Nephron (organoid): ENCODE measurements at regions not wholly inside any gene's neighbourhood (a gene's known extent, or its start where the extent isn't known, plus 50 kb on each side); places are given as distances from the start of the nearest gene placed in this dataset.

Experiments
- H3K27ac Mint-ChIP-seq, 3 experiments: 2 replicates each; pipeline ENCODE4 v1.8.0; 2020; ENCODE audit warnings: mixed read lengths in 3 of 3, mild to moderate bottlenecking in 2 of 3, moderate library complexity in 1 of 3
- H3K27me3 Mint-ChIP-seq: 2 replicates; pipeline ENCODE4 v1.8.0; 2021; ENCODE audit warnings: low read depth, mild to moderate bottlenecking, moderate library complexity, mixed read lengths
- H3K36me3 Mint-ChIP-seq: 2 replicates; pipeline ENCODE4 v1.8.0; 2020; ENCODE audit warnings: low read depth, mixed read lengths
- H3K4me1 Mint-ChIP-seq: 2 replicates; pipeline ENCODE4 v1.8.0; 2020; ENCODE audit warnings: mixed read lengths
- H3K4me3 Mint-ChIP-seq, 3 experiments: 2 replicates each; pipeline ENCODE4 v1.8.0; 2020; ENCODE audit warnings: mild to moderate bottlenecking in 3 of 3, mixed read lengths in 3 of 3, moderate library complexity in 2 of 3
- H3K9me3 Mint-ChIP-seq: 2 replicates; pipeline ENCODE4 v1.8.0; 2020; ENCODE audit warnings: mixed read lengths
- TF ChIP-seq, protein P1 (sequence below), 3 experiments: fragments of 200-600 bp; sonication (generic); IDR thresholded peaks; one replicate each; pipeline ENCODE4 v1.5.0; 2021; ENCODE audit warnings: antibody characterized with exemption in 3 of 3; ENCODE audit not compliant: unreplicated experiment in 3 of 3

DNA sequence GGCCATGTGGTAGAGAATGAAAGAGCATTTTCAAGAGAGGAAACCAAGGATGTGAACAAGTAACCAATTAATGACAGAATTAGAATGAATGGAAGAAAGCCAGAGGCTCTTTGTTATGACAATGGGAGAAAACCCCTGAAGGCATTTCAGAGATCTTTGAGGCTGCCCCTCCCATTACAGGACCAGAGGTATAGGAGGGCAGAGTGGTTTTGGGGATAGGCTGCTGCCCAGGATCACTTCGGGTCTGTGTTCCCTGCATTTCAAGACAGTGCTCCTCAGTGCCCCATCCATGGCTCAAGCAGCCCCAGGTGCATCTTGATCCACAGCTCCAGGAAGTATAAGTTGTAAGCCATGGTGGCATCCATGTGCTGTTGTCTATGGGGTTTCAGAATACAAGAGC is 124.0 kb upstream of the HPF1 start:
- Mint-ChIP-seq H3K27me3 (peaks cover 7% of the 10 kb centered on the region), H3K36me3 (no peaks in the 10 kb centered on the region), H3K9me3 (no peaks in the 10 kb centered on the region), H3K4me3 (no peak overlapping the region), H3K4me1 (no peaks in the 10 kb centered on the region), H3K27ac (no peak overlapping the region)
- TF ChIP-seq, protein P1, sequence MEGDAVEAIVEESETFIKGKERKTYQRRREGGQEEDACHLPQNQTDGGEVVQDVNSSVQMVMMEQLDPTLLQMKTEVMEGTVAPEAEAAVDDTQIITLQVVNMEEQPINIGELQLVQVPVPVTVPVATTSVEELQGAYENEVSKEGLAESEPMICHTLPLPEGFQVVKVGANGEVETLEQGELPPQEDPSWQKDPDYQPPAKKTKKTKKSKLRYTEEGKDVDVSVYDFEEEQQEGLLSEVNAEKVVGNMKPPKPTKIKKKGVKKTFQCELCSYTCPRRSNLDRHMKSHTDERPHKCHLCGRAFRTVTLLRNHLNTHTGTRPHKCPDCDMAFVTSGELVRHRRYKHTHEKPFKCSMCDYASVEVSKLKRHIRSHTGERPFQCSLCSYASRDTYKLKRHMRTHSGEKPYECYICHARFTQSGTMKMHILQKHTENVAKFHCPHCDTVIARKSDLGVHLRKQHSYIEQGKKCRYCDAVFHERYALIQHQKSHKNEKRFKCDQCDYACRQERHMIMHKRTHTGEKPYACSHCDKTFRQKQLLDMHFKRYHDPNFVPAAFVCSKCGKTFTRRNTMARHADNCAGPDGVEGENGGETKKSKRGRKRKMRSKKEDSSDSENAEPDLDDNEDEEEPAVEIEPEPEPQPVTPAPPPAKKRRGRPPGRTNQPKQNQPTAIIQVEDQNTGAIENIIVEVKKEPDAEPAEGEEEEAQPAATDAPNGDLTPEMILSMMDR (IDR thresholded peaks at IDR 0.05; ENCODE audit: unreplicated experiment in 3 of 3) = no peak

DNA sequence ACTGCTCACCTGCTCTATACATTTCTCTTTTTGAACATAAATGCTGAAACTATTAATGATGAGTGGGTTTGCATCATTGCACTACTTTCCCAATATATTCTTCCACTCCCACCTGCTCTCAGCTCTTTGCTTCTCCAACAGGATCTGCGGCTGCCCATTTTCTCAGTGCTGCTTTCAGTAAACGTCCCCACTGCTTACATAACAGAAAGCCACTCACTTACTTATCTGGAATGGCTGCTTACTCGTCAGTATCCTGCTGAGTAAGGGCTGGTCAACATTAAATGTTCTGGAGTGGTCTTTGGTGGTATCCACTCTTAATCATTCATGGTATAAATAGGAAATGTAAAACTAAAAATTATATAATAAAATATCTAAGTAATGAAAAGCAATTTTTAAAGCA is 112.8 kb upstream of the HPF1 start:
- no peaks in the 10 kb centered on the region for H3K9me3 Mint-ChIP-seq
- H3K27me3 Mint-ChIP-seq = no peaks in the 10 kb centered on the region
- no peaks in the 10 kb centered on the region for H3K4me1 Mint-ChIP-seq
- TF ChIP-seq, protein P1 (IDR thresholded peaks at IDR 0.05; ENCODE audit: unreplicated experiment in 3 of 3) = no peak
- no peaks in the 10 kb centered on the region for H3K36me3 Mint-ChIP-seq
- no peak overlapping the region for H3K27ac Mint-ChIP-seq
- no peak overlapping the region for H3K4me3 Mint-ChIP-seq

DNA sequence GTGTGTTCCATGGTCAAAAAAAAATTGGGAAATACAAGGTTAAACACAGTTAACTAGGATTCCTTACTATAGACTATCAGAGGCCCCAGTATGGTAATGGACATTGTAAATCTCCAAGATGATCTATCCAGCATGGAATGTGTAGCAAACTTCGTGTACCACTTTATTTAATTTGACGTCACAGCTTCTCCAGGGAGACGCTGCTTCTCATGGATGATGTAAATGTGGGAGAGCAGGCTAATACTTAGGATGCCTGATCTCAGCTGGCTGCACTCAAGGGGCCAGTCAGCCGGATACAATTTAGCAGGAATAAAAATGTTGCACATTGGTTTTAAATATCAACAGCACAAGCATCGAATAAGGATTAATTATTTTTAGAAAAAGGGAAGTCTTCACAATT is 111.7 kb upstream of the HPF1 start:
- H3K4me3 Mint-ChIP-seq = no peak overlapping the region
- H3K4me1 Mint-ChIP-seq = no peaks in the 10 kb centered on the region
- no peaks in the 10 kb centered on the region for H3K27me3 Mint-ChIP-seq
- H3K9me3 Mint-ChIP-seq = no peaks in the 10 kb centered on the region
- H3K27ac Mint-ChIP-seq = no peak overlapping the region
- TF ChIP-seq, protein P1 (IDR thresholded peaks at IDR 0.05; ENCODE audit: unreplicated experiment in 3 of 3) = no peak
- no peaks in the 10 kb centered on the region for H3K36me3 Mint-ChIP-seq

DNA sequence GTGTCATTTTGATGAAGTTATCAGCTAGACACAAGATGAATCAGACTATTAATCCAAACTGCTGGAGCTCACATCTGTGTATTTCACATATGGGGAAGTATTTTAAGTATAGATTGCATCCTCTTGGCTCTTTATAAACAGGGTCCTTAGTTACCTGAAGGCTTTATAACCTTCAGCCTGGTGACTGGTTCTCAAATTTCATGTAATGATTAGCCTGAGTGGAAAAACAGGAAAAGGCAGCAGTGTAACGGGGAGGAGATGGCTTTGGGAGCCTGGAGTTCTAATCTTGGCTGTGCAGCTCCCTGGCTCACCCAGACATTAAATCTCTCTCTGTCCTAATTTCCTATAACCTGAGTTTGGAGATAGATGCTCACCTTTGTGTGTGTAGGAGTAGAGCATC is 103.8 kb upstream of the HPF1 start:
- Mint-ChIP-seq H3K27me3 (peaks cover 18% of the 10 kb centered on the region), H3K4me1 (no peaks in the 10 kb centered on the region), H3K27ac (peak overlapping the region in 1 of 3 experiments; percentile 77), H3K9me3 (peaks cover 3% of the 10 kb centered on the region), H3K36me3 (no peaks in the 10 kb centered on the region), H3K4me3 (no peak overlapping the region)
- TF ChIP-seq, protein P1 (IDR thresholded peaks at IDR 0.05; ENCODE audit: unreplicated experiment in 3 of 3) = no peak

DNA sequence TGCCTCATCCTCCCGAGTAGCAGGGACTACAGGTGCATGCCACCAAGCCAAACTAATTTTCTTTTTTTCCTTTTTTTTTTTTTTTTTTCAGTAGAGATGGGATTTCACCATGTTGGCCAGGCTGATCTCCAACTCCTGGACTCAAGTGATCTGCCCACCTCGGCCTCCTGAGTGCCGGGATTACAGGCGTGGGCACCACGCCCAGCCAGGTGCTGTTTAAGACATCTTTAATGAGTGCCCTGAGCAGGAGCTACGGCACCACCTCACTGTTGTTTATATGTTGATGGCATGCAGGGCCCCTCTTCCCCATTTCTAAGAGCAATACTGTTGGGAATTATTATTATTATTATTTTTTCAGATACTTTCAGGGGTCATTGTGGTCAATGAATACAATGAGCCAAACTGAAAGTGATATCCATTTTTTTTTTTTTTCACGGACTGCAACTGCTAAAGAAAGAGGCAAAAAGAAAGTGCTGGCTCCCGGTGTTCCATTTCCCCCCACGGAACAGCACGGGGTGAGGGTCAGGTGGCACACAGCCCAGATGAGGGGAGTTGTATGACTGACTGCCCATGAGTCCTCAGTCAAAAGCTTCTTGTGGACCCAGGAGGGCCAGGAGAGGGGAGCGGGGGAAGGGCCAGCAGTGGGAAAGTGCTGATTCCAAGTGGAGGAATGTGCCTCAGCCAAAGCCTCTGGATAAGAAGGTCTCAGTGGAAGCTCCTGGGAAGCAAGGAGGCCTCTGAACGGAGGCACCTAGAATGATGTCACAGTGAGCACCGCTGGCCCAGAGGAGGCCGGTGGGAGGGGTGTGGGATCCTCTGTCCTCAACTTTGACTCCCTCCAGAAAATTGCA is 101.8 kb upstream of the HPF1 start:
- Mint-ChIP-seq H3K4me3 (no peak overlapping the region), H3K4me1 (no peaks in the 10 kb centered on the region), H3K27ac (no peak overlapping the region), H3K9me3 (peaks cover 8% of the 10 kb centered on the region), H3K36me3 (no peaks in the 10 kb centered on the region), H3K27me3 (peaks cover 18% of the 10 kb centered on the region)
- TF ChIP-seq, protein P1 (IDR thresholded peaks at IDR 0.05; ENCODE audit: unreplicated experiment in 3 of 3) = no peak

DNA sequence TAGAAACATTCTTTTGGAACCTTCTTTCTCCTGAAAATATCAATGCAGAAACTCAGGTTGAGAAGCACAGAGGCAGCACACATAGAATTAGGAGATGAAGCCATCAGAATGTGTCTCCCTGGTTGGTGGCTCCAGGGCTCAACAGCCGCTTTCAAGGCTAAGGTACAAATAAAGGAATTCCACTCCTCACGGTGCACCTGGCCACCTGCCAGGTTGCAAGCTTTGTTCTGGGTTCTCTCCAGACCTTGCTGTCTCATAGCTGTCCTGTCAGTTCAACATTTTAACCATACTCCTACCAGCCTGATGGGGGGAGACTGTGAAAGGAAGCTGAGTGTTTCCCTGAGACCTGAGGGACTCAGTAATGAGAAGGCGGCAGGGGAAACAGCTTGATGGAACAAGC is 96.3 kb upstream of the HPF1 start:
- H3K36me3 Mint-ChIP-seq = no peaks in the 10 kb centered on the region
- no peak overlapping the region for H3K27ac Mint-ChIP-seq
- no peaks in the 10 kb centered on the region for H3K4me1 Mint-ChIP-seq
- no peak overlapping the region for H3K4me3 Mint-ChIP-seq
- H3K27me3 Mint-ChIP-seq = no peaks in the 10 kb centered on the region
- peaks cover 8% of the 10 kb centered on the region for H3K9me3 Mint-ChIP-seq
- TF ChIP-seq, protein P1 (IDR thresholded peaks at IDR 0.05; ENCODE audit: unreplicated experiment in 3 of 3) = no peak
